ENCODE measurements at regions not wholly inside any gene's neighbourhood (a gene's known extent, or its start where the extent isn't known, plus 50 kb on each side); places are given as distances from the start of the nearest gene placed in this dataset.

GRCh38 chr18:40613721-40614120 is 1341.3 kb upstream of the PIK3C3 start:
- no peak for TF ChIP-seq ZNF274 (IDR thresholded peaks at IDR 0.05; ENCODE audit: low read depth, low read length)
- no peak for TF ChIP-seq YY1 (IDR thresholded peaks at IDR 0.05; ENCODE audit: insufficient read depth, insufficient read length)

Measured in NT2/D1 (cell line).